ENCODE measurements at regions not wholly inside any gene's neighbourhood (a gene's known extent, or its start where the extent isn't known, plus 50 kb on each side); places are given as distances from the start of the nearest gene placed in this dataset.
A peak's percentile ranks its signal among the peaks of the same experiment; 100 is the strongest.

GRCh38 chr3:127446756-127447155, 143.8 kb downstream of the TPRA1 start:
- no peak overlapping the region for H3K56ac ChIP-seq (ENCODE audit: insufficient read length, low read depth, low read length)
- Mint-ChIP-seq H3K4me3 (no peak overlapping the region), H3K36me3 (ENCODE audit: insufficient read depth in 1 of 3, low read depth in 3 of 3) (no peaks in the 10 kb centered on the region), H3K27ac (no peak overlapping the region), H3K9me3 (no peaks in the 10 kb centered on the region), H3K27me3 (ENCODE audit: low read depth) (peaks cover 6% of the 10 kb centered on the region), H3K4me1 (peaks cover 1% of the 10 kb centered on the region in 2 experiments; a peak in 2 of 4 replicates)
- no peak for TF ChIP-seq CTCF (conservative IDR thresholded peaks at IDR 0.05)
- no peak overlapping the region for H2AK5ac ChIP-seq (ENCODE audit: insufficient read length, low read length)
- H2BK15ac ChIP-seq (ENCODE audit: low read depth, low read length) = no peak overlapping the region
- H3K9ac ChIP-seq (ENCODE audit: extremely low read depth, insufficient read length, low read length) = no peak overlapping the region
- H3K9me3 ChIP-seq (ENCODE audit: control insufficient read depth, low read depth, low read length) = no peaks in the 10 kb centered on the region
- H3K79me2 ChIP-seq (ENCODE audit: insufficient read depth, low read length) = no peaks in the 10 kb centered on the region
- H3T11ph ChIP-seq (ENCODE audit: low read length) = no peak overlapping the region
- H4K91ac ChIP-seq (ENCODE audit: insufficient read length, low read depth, low read length) = no peak overlapping the region
- no peak overlapping the region for H4K8ac ChIP-seq (replicated peaks; ENCODE audit: insufficient read length, low read depth, low read length)
- no CpG with 5 or more reads among the region's 4 CpGs for WGBS (ENCODE audit: extremely low coverage, insufficient read length, low lambda C conversion rate)
- H3K23ac ChIP-seq (ENCODE audit: insufficient read length, low read depth, low read length) = no peak overlapping the region
- H4K5ac ChIP-seq (ENCODE audit: insufficient read length, low read depth, low read length) = no peak overlapping the region
- H3K79me1 ChIP-seq (ENCODE audit: insufficient read depth, low read depth, low read length, poor library complexity, severe bottlenecking) = no peaks in the 10 kb centered on the region
- H2AFZ ChIP-seq (ENCODE audit: low read length) = no peak overlapping the region
- H3K18ac ChIP-seq (ENCODE audit: insufficient read length, low read depth, low read length) = no peak overlapping the region
- H2BK120ac ChIP-seq (ENCODE audit: low read depth, low read length, poor library complexity, severe bottlenecking) = no peak overlapping the region
- no peak overlapping the region for H3K14ac ChIP-seq (ENCODE audit: insufficient read depth, low read length)
- no peaks in the 10 kb centered on the region for H3K23me2 ChIP-seq (ENCODE audit: insufficient read length, low read depth, low read length, poor library complexity, severe bottlenecking)
- no peaks in the 10 kb centered on the region for H3K4me1 ChIP-seq (ENCODE audit: insufficient read depth, low read length)
- H3K4ac ChIP-seq (ENCODE audit: low read depth, low read length) = no peak overlapping the region
- no peak overlapping the region for H3K4me2 ChIP-seq (ENCODE audit: insufficient read depth, insufficient read length, low read length)
- H4K20me1 ChIP-seq (ENCODE audit: control insufficient read depth, insufficient read depth, insufficient read length) = no peaks in the 10 kb centered on the region
- H2BK12ac ChIP-seq (ENCODE audit: insufficient read length, low read depth, low read length) = no peak overlapping the region
- DNase-seq = peak; percentile 8
- no peaks in the 10 kb centered on the region for H3K27me3 ChIP-seq (ENCODE audit: insufficient read depth, low read length)
- H2BK20ac ChIP-seq (ENCODE audit: low read depth, low read length, poor library complexity, severe bottlenecking) = no peak overlapping the region
- no peak overlapping the region for H2BK5ac ChIP-seq (ENCODE audit: insufficient read length, low read length)
- H3K27ac ChIP-seq (ENCODE audit: insufficient read length, low read depth, low read length) = no peak overlapping the region
